Activated CD4-positive, alpha-beta T cell treated with anti-CD3 and anti-CD28 coated beads for 1 hour (primary cell): ENCODE measurements at regions not wholly inside any gene's neighbourhood (a gene's known extent, or its start where the extent isn't known, plus 50 kb on each side); places are given as distances from the start of the nearest gene placed in this dataset.

Experiments used
- DNase-seq: peaks from one replicate; pipeline ENCODE4 v3.0.0-alpha.2; 2020

GRCh38 chr1:58914925-58915324, 131.1 kb upstream of the JUN start:
- no peak for DNase-seq

- no peak for DNase-seq
Observed at GRCh38 chr1:58917436-58917835, 133.6 kb upstream of the JUN start.

- DNase-seq: no peak
Observed at GRCh38 chr1:58919226-58919958, 135.5 kb upstream of the JUN start.

GRCh38 chr1:58919959-58920321, 136.1 kb upstream of the JUN start:
- DNase-seq: no peak

GRCh38 chr1:58921342-58921741, 137.5 kb upstream of the JUN start:
- no peak for DNase-seq

- DNase-seq: no peak
Observed at GRCh38 chr1:58921751-58922150, 137.9 kb upstream of the JUN start.

GRCh38 chr1:58922302-58923089, 138.6 kb upstream of the JUN start:
- no peak for DNase-seq

DNA sequence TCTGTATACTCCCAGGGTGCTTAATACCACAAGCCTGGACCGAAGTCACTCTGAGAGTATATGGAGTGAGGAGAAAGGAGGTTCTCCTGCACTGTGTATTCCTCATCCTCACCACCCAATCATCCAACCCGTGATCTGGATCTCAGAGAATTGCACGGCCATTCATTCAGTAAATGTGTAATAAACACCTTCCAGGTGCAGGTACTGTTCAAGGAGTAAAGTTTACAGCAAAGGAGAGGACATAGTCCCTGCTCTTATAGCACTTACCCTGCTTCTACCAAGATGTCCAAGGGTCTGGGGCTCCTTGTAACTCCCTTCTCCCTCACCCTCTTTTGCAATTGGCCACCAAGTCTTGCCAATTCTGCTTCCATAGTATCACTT, 139.2 kb upstream of the JUN start:
- DNase-seq: no peak

- no peak for DNase-seq
Observed at GRCh38 chr1:58924016-58924565, 140.2 kb upstream of the JUN start.

DNA sequence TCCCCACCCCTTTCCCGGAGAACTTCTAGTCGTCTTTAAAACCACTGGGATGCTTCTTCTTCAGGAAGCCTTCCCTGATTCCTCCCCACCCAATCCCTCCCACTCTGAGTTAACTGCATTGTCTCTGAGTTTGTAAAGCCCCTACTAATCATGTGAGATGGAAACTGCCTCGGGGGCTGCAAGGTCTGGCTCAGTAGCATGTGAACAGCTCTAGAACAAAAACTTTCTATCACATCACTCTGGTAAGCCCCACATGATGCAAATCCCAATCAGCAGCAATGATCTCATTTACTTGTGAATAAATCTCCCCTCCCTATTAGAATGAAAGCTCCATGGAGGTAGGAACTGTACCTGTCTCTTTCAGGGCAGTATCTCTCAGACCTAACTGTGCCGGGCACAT, 141.0 kb upstream of the JUN start:
- no peak for DNase-seq

GRCh38 chr1:58925247-58925646, 141.4 kb upstream of the JUN start:
- DNase-seq: no peak

DNA sequence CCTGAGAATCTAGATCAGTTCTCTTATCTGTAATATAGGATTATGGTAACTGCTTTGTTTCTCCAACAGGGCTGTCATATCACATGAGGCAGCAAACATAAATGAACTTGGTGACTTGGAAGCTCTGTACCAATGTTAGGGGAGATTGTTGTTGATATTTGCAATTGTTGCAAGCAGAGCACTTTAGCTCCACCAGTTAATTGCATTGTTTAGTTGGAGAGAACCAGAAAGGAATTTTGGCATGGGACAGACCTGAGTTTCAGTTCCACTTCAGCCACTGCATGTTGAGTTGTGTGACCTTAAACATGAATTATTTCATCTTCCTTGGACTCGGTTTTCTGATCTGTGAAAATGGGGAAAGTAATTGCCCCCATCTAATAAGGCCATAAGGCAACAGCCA, 142.3 kb upstream of the JUN start:
- no peak for DNase-seq

GRCh38 chr1:58927041-58927721, 143.3 kb upstream of the JUN start:
- DNase-seq: no peak

- DNase-seq: no peak
Observed at GRCh38 chr1:58927722-58928085, 143.9 kb upstream of the JUN start.

DNA sequence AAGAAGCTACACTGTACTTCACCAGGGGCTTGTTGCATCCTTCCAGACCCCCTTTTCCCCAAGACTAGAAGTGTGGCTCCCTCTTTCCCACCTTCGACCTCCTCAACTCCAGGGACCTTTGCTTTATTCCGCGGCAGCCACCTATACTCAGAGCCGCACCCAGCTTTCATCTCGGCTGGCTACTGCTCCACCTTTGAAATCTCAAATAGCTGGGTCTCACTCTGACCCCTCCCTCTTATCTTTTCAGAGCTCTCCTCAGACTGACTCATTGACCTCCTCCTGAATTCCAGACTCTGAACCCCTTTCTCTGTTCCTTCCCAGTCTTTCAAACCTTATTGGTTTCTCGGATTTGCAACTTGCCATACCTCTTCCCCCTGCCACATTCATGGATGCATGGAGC, 144.7 kb upstream of the JUN start:
- DNase-seq: no peak

DNA sequence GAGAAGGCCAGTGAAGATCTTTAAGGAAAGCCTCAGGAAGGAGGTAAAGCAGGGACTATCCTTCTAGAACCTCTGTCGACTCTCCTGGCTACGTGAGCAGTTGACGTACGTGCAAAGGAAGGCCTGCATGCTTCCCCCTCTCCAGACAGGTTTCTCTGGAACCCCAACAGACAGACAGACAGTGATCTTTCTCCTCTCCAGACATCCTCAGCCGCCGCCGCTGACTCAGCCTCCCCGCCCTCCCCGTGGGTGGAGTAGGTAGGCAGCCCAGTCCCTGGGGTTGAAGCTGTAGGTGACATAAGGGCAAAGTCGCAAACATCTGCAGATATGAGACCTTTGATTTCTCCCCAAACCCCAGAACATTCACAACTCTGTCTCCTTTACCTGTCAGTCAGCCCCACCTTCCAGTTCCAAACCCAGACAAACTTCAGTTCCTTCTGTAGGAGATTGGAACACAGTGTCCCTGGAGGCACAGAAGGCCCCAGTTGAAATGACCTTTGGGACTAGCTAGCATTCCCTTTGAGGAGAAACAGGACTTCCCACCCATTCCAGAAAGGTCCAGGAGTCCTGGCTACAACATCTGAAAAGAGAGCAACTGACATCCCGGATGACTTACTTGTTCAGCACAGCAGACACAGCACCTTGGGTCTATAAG, 146.0 kb upstream of the JUN start:
- DNase-seq: peak; percentile 61

DNA sequence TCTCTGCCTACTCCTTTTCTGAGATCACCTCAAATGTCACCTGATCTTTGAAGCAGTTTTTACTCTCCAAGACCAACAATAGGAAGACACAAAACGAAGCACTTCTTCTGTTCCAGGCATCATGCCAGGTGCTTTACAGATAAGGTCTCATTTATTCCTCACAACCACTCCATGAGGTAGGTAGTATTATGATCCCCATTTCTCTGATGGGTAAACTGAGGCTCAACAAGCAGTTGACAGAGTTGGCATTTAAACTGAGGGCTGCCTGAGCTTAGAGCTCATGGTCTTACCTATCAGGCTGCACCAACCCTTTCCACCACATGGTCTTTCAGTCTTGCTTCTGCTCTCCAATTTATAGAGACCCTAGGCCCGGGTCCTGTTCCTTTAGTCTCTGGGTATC, 147.2 kb upstream of the JUN start:
- DNase-seq: no peak

- no peak for DNase-seq
Observed at GRCh38 chr1:58931756-58932155, 147.9 kb upstream of the JUN start.

DNA sequence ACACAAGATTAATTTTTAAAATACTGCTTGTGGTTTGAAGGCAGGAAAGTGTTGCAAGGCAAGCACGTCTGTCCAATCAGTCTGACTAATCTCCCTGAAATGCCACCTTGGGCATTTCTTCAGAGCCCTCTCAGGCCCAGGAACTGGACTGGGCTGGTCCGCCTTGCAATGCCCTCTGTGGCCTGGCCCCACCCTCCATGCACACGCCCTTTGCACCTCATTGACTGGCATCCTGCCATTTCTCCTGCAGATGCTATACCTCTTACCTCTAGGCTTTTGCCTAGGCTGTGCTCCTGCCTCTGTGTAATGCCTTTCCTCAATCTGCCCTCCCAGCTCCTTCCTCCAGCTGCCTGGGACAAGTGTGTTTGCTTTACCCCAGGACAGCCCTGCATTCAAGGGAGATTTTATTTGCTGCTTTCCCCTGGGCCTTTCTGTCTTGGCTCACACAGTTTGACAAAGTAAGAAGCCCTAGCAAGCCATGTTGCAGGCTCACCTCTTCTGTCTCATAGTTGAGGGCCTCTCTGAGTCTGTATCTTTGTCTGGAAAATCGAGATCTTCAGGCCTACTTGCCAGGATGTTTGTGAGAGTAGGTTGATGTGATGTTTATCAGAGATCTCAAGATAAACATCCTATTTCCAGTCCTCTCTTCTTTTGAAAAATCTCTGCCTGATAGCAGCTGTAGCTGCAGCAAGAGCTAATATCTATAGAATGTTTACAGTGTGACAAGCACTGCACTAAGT, 149.2 kb upstream of the JUN start:
- no peak for DNase-seq

DNA sequence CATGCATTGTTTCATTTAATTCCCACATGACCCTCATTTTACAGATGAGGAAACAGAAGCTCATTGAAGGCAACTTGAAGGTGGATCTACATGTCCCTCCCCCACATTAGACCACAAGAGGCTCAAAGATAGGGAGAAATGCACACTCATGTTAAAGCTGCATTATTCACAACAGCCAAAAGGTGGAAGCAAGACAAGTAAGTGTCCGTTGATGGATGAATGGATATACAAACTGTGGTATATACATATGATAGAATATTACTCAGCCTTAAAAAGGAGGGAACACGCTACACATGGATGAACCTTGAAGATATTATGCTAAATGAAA, 149.7 kb upstream of the JUN start:
- DNase-seq: no peak

DNA sequence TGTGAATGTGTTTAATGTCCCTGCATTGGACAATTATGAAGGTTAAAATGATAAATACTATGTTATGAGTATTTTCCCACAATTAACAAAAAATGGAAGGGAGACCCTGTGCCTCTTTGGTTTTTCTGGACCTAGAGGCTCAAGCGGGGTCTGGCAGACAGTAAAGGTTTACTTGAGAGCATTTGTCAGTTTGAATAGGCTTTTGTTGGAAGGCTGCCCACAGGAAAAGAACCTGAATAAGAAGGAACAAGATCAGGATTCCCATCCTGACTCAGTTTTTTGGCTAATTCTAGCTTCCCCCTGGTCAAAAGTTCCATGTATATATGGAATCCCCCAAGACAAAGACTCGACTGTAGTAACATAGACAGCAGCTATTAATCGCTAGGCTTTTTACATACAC, 150.9 kb upstream of the JUN start:
- no peak for DNase-seq

- no peak for DNase-seq
Observed at GRCh38 chr1:58936973-58937372, 153.1 kb upstream of the JUN start.

GRCh38 chr1:58939146-58939545, 155.3 kb upstream of the JUN start:
- no peak for DNase-seq
